Thoracic aorta (tissue), 2 donors: ENCODE measurements at regions not wholly inside any gene's neighbourhood (a gene's known extent, or its start where the extent isn't known, plus 50 kb on each side); places are given as distances from the start of the nearest gene placed in this dataset.

Experiments
- ATAC-seq: fragments of 150-250 bp; one replicate; pipeline ENCODE4 v1.8.0; 2017; ENCODE audit warnings: low read depth; ENCODE audit not compliant: insufficient number of reproducible peaks, low FRiP score
- DNase-seq: peaks from one replicate; pipeline ENCODE4 v3.0.0-alpha.2; 2020; ENCODE audit warnings: low spot score
- H3K27ac ChIP-seq, 2 donors: fragments of 200-600 bp; sonication (generic); 1 replicate in 1 of 2; 2 replicates in 1 of 2; pipeline ENCODE4 v1.5.1; 2016; ENCODE audit warnings: mild to moderate bottlenecking in 2 of 2, moderate library complexity in 2 of 2
- H3K27me3 ChIP-seq: fragments of 200-600 bp; sonication (generic); replicated peaks from 2 replicates; pipeline ENCODE4 v1.6.0; 2016; ENCODE audit warnings: mild to moderate bottlenecking; ENCODE audit not compliant: insufficient read depth
- H3K36me3 ChIP-seq: fragments of 200-600 bp; sonication (generic); one replicate; pipeline ENCODE4 v1.5.1; 2016
- H3K4me1 ChIP-seq, 2 donors: fragments of 200-600 bp; sonication (generic); 1 replicate in 1 of 2; 2 replicates in 1 of 2; pipeline versions ENCODE4 v1.5.1 to v1.6.0; 2016; ENCODE audit warnings: low read depth in 2 of 2, mild to moderate bottlenecking in 1 of 2; ENCODE audit not compliant: control insufficient read depth in 1 of 2
- H3K4me3 ChIP-seq: fragments of 200-600 bp; sonication (generic); 2 replicates; pipeline ENCODE4 v1.5.1; 2016; ENCODE audit warnings: mild to moderate bottlenecking
- H3K9me3 ChIP-seq: fragments of 200-600 bp; sonication (generic); 2 replicates; pipeline ENCODE4 v1.5.1; 2016
- TF ChIP-seq, protein P1 (sequence below): fragments of 200-600 bp; sonication (generic); IDR thresholded peaks from one replicate; pipeline ENCODE4 v1.5.1; 2019; ENCODE audit warnings: antibody characterized with exemption

DNA sequence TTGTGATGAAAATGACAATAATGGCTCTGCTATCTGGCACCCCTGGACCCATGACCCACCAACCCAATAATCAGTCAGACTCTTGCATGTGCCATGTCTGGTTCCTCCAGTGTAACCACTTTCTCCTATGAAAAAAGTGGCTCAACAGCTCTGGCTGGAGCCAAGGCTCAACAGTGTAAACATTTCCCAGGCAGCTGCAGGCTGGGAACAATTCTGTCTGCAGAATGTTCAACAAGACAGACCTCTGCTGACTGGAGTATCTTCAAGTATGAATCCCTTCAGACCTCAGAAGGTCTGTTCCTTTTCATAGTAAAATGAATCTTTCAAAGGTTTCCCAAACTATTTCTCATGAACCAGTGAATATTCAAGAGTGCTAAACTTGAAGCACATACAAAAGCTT, 410.1 kb upstream of the HTR2A start:
- Histone ChIP-seq H3K4me3 (no peak overlapping the region), H3K27ac (no peak overlapping the region), H3K9me3 (no peaks in the 10 kb centered on the region), H3K36me3 (no peaks in the 10 kb centered on the region), H3K27me3 (no peaks in the 10 kb centered on the region), H3K4me1 (no peaks in the 10 kb centered on the region)
- no peak for ATAC-seq
- TF ChIP-seq, protein P1, sequence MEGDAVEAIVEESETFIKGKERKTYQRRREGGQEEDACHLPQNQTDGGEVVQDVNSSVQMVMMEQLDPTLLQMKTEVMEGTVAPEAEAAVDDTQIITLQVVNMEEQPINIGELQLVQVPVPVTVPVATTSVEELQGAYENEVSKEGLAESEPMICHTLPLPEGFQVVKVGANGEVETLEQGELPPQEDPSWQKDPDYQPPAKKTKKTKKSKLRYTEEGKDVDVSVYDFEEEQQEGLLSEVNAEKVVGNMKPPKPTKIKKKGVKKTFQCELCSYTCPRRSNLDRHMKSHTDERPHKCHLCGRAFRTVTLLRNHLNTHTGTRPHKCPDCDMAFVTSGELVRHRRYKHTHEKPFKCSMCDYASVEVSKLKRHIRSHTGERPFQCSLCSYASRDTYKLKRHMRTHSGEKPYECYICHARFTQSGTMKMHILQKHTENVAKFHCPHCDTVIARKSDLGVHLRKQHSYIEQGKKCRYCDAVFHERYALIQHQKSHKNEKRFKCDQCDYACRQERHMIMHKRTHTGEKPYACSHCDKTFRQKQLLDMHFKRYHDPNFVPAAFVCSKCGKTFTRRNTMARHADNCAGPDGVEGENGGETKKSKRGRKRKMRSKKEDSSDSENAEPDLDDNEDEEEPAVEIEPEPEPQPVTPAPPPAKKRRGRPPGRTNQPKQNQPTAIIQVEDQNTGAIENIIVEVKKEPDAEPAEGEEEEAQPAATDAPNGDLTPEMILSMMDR = no peak
- DNase-seq = no peak

DNA sequence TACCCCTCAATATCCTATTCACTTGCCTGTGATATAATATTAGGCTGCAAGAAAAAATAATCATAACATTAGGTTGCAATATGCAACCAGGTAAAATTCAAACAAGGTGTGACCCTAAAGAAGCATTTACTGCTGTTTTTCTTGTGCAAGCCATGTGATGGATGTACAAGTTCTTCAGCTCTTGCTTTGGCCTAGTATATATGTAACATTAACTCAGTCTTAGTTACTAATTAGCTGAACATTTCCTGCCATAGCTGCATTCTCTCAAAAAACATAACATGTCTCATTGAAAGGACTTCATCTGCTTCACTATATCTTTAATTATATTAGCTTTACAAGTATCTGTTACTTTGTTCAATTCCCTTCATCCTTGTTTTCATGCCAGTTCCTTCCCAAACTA, 406.8 kb upstream of the HTR2A start:
- no peaks in the 10 kb centered on the region for H3K27me3 ChIP-seq
- no peak overlapping the region for H3K27ac ChIP-seq
- no peaks in the 10 kb centered on the region for H3K9me3 ChIP-seq
- TF ChIP-seq, protein P1 = no peak
- DNase-seq (no peak), ATAC-seq (no peak)
- H3K4me1 ChIP-seq = no peaks in the 10 kb centered on the region
- H3K36me3 ChIP-seq = no peaks in the 10 kb centered on the region
- H3K4me3 ChIP-seq = no peak overlapping the region

DNA sequence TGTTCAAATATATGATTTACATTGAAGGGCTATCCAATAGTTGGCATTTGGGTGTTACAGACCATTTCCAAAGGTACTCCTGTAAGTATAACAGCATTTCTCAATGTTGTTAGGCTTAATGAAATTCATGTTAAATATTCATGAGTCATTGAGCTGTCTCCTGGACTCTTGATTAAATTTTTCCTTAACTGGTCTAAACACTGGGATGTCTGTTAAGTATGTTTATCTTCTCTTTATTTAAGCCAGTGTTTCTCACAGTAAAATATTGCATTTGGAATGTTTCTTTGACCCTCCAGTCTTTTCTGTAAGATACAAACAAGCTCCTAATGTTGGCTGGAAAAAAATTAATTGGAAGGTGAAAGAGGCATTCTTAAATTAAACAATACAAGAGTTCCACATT, 402.5 kb upstream of the HTR2A start:
- Histone ChIP-seq H3K9me3 (no peaks in the 10 kb centered on the region), H3K4me1 (no peaks in the 10 kb centered on the region), H3K27ac (no peak overlapping the region), H3K27me3 (no peaks in the 10 kb centered on the region), H3K36me3 (no peaks in the 10 kb centered on the region), H3K4me3 (no peak overlapping the region)
- TF ChIP-seq, protein P1 = no peak
- ATAC-seq (no peak), DNase-seq (no peak)

DNA sequence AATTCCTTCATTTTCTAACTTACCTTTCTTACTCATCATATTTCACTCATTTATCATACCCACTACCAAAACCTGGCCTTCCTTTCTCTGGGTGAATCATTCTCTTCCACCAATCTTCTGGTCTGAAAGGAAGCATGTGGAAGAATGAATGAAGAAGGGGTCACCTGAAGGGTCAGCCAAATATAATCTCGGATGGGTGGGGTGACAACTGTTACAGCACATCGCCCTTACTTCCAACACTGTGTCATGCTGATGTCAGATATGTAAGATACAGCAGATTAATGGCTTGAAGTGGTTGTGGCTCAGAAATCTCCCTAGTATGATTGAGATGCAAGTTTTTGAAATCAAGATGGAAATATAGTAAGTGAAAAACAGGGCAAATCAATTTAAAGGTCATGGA, 401.7 kb upstream of the HTR2A start:
- TF ChIP-seq, protein P1 = no peak
- Histone ChIP-seq H3K27ac (no peak overlapping the region), H3K27me3 (no peaks in the 10 kb centered on the region), H3K36me3 (no peaks in the 10 kb centered on the region), H3K4me1 (no peaks in the 10 kb centered on the region), H3K4me3 (no peak overlapping the region), H3K9me3 (no peaks in the 10 kb centered on the region)
- ATAC-seq (no peak), DNase-seq (no peak)

DNA sequence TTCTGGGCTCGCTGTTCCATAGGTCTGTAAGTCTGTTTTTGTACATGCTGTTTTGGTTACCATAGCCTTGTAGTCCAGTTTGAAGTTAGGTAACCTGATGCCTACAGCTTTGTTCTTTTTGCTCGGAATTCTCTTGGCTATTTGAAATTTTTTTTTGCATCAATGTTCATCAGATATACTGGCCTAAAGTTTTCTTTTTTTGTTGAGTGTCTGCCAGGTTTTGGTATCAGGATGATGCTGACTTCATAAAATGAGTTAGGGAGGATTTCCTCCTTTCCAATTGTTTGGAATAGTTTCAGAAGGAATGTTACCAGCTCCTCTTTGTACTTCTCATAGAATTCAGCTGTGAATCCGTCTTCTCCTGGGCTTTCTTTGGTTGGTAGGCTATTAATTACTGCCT, 397.8 kb upstream of the HTR2A start:
- ATAC-seq (no peak), DNase-seq (no peak)
- TF ChIP-seq, protein P1 = no peak
- no peaks in the 10 kb centered on the region for H3K4me1 ChIP-seq
- H3K27ac ChIP-seq = no peak overlapping the region
- no peaks in the 10 kb centered on the region for H3K36me3 ChIP-seq
- H3K27me3 ChIP-seq = no peaks in the 10 kb centered on the region
- no peaks in the 10 kb centered on the region for H3K9me3 ChIP-seq
- H3K4me3 ChIP-seq = no peak overlapping the region
